Spleen (tissue), 11 donors: ENCODE measurements at regions not wholly inside any gene's neighbourhood (a gene's known extent, or its start where the extent isn't known, plus 50 kb on each side); places are given as distances from the start of the nearest gene placed in this dataset.

ENCODE experiments used
- DNase-seq: peaks from one replicate; pipeline ENCODE4 v3.0.0-alpha.2; 2020
- H3K27ac ChIP-seq, 8 donors: fragments of 200-600 bp; sonication (generic) in 7 of 8; 1 replicate in 4 of 8; 2 replicates in 4 of 8; pipeline versions ENCODE4 v1.5.0 to v1.8.0; 2016 to 2021; ENCODE audit warnings: inconsistent platforms in 4 of 8, mild to moderate bottlenecking in 4 of 8, moderate library complexity in 1 of 8
- H3K27me3 ChIP-seq, 7 donors: fragments of 200-600 bp; sonication (generic) in 6 of 7; replicated peaks in 1 of 7; 1 replicate in 4 of 7; 2 replicates in 3 of 7; pipeline versions ENCODE4 v1.5.0 to v1.8.0; 2016 to 2021; ENCODE audit warnings: inconsistent platforms in 3 of 7, mild to moderate bottlenecking in 1 of 7
- H3K36me3 ChIP-seq, 6 donors: fragments of 200-600 bp; sonication (generic) in 5 of 6; 1 replicate in 4 of 6; 2 replicates in 2 of 6; pipeline versions ENCODE4 v1.5.0 to v1.8.0; 2016 to 2021; ENCODE audit warnings: inconsistent platforms in 2 of 6
- H3K4me1 ChIP-seq, 6 donors: fragments of 200-600 bp; sonication (generic) in 5 of 6; 1 replicate in 3 of 6; 2 replicates in 3 of 6; pipeline versions ENCODE4 v1.5.0 to v1.8.0; 2016 to 2021; ENCODE audit warnings: inconsistent platforms in 3 of 6
- H3K4me3 ChIP-seq, 8 donors: fragments of 200-600 bp; sonication (generic) in 7 of 8; 1 replicate in 4 of 8; 2 replicates in 4 of 8; pipeline versions ENCODE4 v1.5.0 to v1.8.0; 2016 to 2021; ENCODE audit warnings: inconsistent platforms in 4 of 8, mild to moderate bottlenecking in 4 of 8, moderate library complexity in 2 of 8
- H3K9me3 ChIP-seq, 8 donors: fragments of 200-600 bp; sonication (generic) in 7 of 8; 1 replicate in 4 of 8; 2 replicates in 4 of 8; pipeline versions ENCODE4 v1.5.0 to v1.8.0; 2016 to 2021; ENCODE audit warnings: inconsistent platforms in 4 of 8
- CTCF ChIP-seq, 11 experiments: fragments of 200-600 bp in 7 of 11; fragments of 450-650 bp in 4 of 11; sonication (generic) in 4 of 11; IDR thresholded peaks in 8 of 11; conservative IDR thresholded peaks in 3 of 11; 1 replicate in 7 of 11; 2 replicates in 4 of 11; pipeline versions ENCODE4 v1.4.0 to v1.8.0; 2016 to 2021; ENCODE audit warnings: antibody characterized with exemption in 11 of 11, inconsistent platforms in 4 of 11, mild to moderate bottlenecking in 1 of 11
- POLR2A ChIP-seq, 3 donors: fragments of 450-650 bp; IDR thresholded peaks; one replicate each; pipeline ENCODE4 v1.5.1; 2017; ENCODE audit warnings: antibody characterized with exemption in 3 of 3, mild to moderate bottlenecking in 1 of 3
- POLR2AphosphoS5 ChIP-seq, 3 donors: sonication (generic); formaldehyde crosslinking; IDR thresholded peaks; one replicate each; pipeline ENCODE4 v1.5.1; 2017; ENCODE audit warnings: antibody characterized with exemption in 3 of 3
- WGBS, 5 donors: extraction: QIAGEN DNeasy Blood & Tissue Kit in 3 of 5; methylation state at CpG; one replicate each; pipeline versions ENCODE4 v1.1.5 to v1.1.7; 2013 to 2018; 5-methylcytosine and 5-hydroxymethylcytosine counted together
- intact Hi-C: fragments of 100-400 bp; cut with DNase I; formaldehyde crosslinking; loops from one replicate; pipeline ENCODE4 v1.15.0; 2023; ENCODE audit warnings: low total_unique reads
- donor health status: healthy with polysubstance abuse.
- donor health status: DM: no; HTN: no; CAD: no; lungs with moderate emphysema.
- donor health status: DM: no; HTN: no; CAD: no.
- donor health status: Bipolar disorder and iron deficiency.
- donor health status: healthy.
- donor health status: DM: no; HTN: no; CAD: no.
- donor health status: DM: yes; HTN: yes; CAD: no.

- 87 to 92% (median 89%) methylated on average over 3 of the region's 3 CpGs for WGBS, 5 donors
- no peaks in the 10 kb centered on the region for H3K27me3 ChIP-seq
- H3K4me3 ChIP-seq = no peak overlapping the region
- H3K27ac ChIP-seq = no peak overlapping the region
- no peaks in the 10 kb centered on the region for H3K36me3 ChIP-seq
- no peak for TF ChIP-seq POLR2A (IDR thresholded peaks at IDR 0.05)
- no peaks in the 10 kb centered on the region for H3K9me3 ChIP-seq
- H3K4me1 ChIP-seq = no peaks in the 10 kb centered on the region
- intact Hi-C loops = no loop called here
- DNase-seq = no peak
Observed at GRCh38 chr7:17631061-17631460, 309.2 kb downstream of the SNX13 start.

GRCh38 chr7:17632384-17632783 lies 307.9 kb downstream of the SNX13 start:
- H3K4me3 ChIP-seq = no peak overlapping the region
- DNase-seq = no peak
- intact Hi-C loops = no loop called here
- 74 to 88% (median 85%) methylated on average over 2 of the region's 2 CpGs for WGBS, 5 donors
- no peaks in the 10 kb centered on the region for H3K4me1 ChIP-seq
- H3K36me3 ChIP-seq = no peaks in the 10 kb centered on the region
- no peaks in the 10 kb centered on the region for H3K9me3 ChIP-seq
- no peak overlapping the region for H3K27ac ChIP-seq
- TF ChIP-seq CTCF (IDR thresholded peaks at IDR 0.05 in 8 of 11, conservative IDR thresholded peaks at IDR 0.05 in 3 of 11) (no peak), POLR2A (IDR thresholded peaks at IDR 0.05) (no peak), POLR2AphosphoS5 (IDR thresholded peaks at IDR 0.05) (no peak)
- no peaks in the 10 kb centered on the region for H3K27me3 ChIP-seq

GRCh38 chr7:17633067-17633466 lies 307.2 kb downstream of the SNX13 start:
- Histone ChIP-seq H3K9me3 (no peaks in the 10 kb centered on the region), H3K4me3 (no peak overlapping the region), H3K27me3 (no peaks in the 10 kb centered on the region), H3K4me1 (no peaks in the 10 kb centered on the region), H3K27ac (no peak overlapping the region), H3K36me3 (no peaks in the 10 kb centered on the region)
- TF ChIP-seq POLR2A (IDR thresholded peaks at IDR 0.05) = no peak
- TF ChIP-seq CTCF (IDR thresholded peaks at IDR 0.05 in 8 of 11, conservative IDR thresholded peaks at IDR 0.05 in 3 of 11) = no peak
- TF ChIP-seq POLR2AphosphoS5 (IDR thresholded peaks at IDR 0.05) = no peak
- no peak for DNase-seq
- intact Hi-C loops = no loop called here
- 75 to 100% (median 86%) methylated on average over 1 of the region's 1 CpG for whole genome bisulfite sequencing, 5 donors

GRCh38 chr7:17638727-17639126 lies 301.6 kb downstream of the SNX13 start:
- H3K27me3 ChIP-seq = no peaks in the 10 kb centered on the region
- no peak overlapping the region for H3K27ac ChIP-seq
- DNase-seq = no peak
- intact Hi-C loops = no loop called here
- H3K9me3 ChIP-seq = peaks cover 0 to 7% (median 4%) of the 10 kb centered on the region in 8 donors
- TF ChIP-seq CTCF (IDR thresholded peaks at IDR 0.05 in 8 of 11, conservative IDR thresholded peaks at IDR 0.05 in 3 of 11) = no peak
- no peak overlapping the region for H3K4me3 ChIP-seq
- no peaks in the 10 kb centered on the region for H3K36me3 ChIP-seq
- H3K4me1 ChIP-seq = no peaks in the 10 kb centered on the region
- WGBS, 5 donors = 91 to 100% (median 100%) methylated on average over 1 of the region's 1 CpG

GRCh38 chr7:17640730-17641377 lies 299.4 kb downstream of the SNX13 start:
- DNase-seq = no peak
- intact Hi-C loops = loop anchor here (10.0 kb wide), 1 partner anchor 656 kb away; no protein-coding TSS in a partner anchor
- WGBS, 5 donors = 63 to 75% (median 70%) methylated on average over 4 of the region's 4 CpGs

More at GRCh38 chr7:17640730-17641377, 299.4 kb downstream of the SNX13 start:
- no peaks in the 10 kb centered on the region for H3K4me1 ChIP-seq
- H3K36me3 ChIP-seq = no peaks in the 10 kb centered on the region
- H3K9me3 ChIP-seq = peaks cover 0 to 15% (median 6%) of the 10 kb centered on the region in 8 donors
- no peaks in the 10 kb centered on the region for H3K27me3 ChIP-seq
- no peak overlapping the region for H3K27ac ChIP-seq
- no peak for TF ChIP-seq POLR2A (IDR thresholded peaks at IDR 0.05)
- no peak for TF ChIP-seq POLR2AphosphoS5 (IDR thresholded peaks at IDR 0.05)
- TF ChIP-seq CTCF (IDR thresholded peaks at IDR 0.05 in 8 of 11, conservative IDR thresholded peaks at IDR 0.05 in 3 of 11) = peak in 10 of 11 experiments; percentile 22 to 71 (median 54)
- no peak overlapping the region for H3K4me3 ChIP-seq
